GM12878 (cell line): ENCODE measurements at regions not wholly inside any gene's neighbourhood (a gene's known extent, or its start where the extent isn't known, plus 50 kb on each side); places are given as distances from the start of the nearest gene placed in this dataset.
A peak's percentile ranks its signal among the peaks of the same experiment; 100 is the strongest.

Experiments
- BACH1 ChIP-seq: fragments of 450-650 bp; IDR thresholded peaks from 2 replicates; pipeline ENCODE4 v1.6.1; 2017; ENCODE audit warnings: mild to moderate bottlenecking, borderline replicate concordance
- CTCF ChIP-seq, 3 experiments: IDR thresholded peaks in 2 of 3; conservative IDR thresholded peaks in 1 of 3; 2 replicates each; pipeline ENCODE4 v1.5.1; 2011; ENCODE audit warnings: low read depth in 3 of 3, low read length in 3 of 3, mild to moderate bottlenecking in 3 of 3, control low read depth in 2 of 3, moderate library complexity in 2 of 3, inconsistent platforms in 1 of 3, mixed read lengths in 1 of 3; ENCODE audit not compliant: control insufficient read depth in 2 of 3, insufficient read depth in 1 of 3; ENCODE audit errors: extremely low read depth in 1 of 3
- LARP7 ChIP-seq: fragments of 450-650 bp; IDR thresholded peaks from 2 replicates; pipeline ENCODE4 v1.6.1; 2017; ENCODE audit warnings: mild to moderate bottlenecking
- MYC ChIP-seq: IDR thresholded peaks from 2 replicates; pipeline ENCODE4 v1.6.1; 2011; ENCODE audit warnings: mild to moderate bottlenecking, low read length, moderate library complexity, inconsistent platforms; ENCODE audit not compliant: insufficient read depth, insufficient replicate concordance, insufficient read length, severe bottlenecking
- NFIC ChIP-seq: IDR thresholded peaks from 2 replicates; pipeline ENCODE4 v1.6.1; 2012; ENCODE audit warnings: low read depth, mild to moderate bottlenecking, inconsistent platforms, low read length, moderate library complexity
- RAD21 ChIP-seq: IDR thresholded peaks from 2 replicates; pipeline ENCODE4 v1.6.1; 2011; ENCODE audit warnings: mild to moderate bottlenecking, low read depth, low read length, moderate library complexity; ENCODE audit not compliant: insufficient read depth
- RELB ChIP-seq: fragments of 450-650 bp; IDR thresholded peaks from 2 replicates; pipeline ENCODE4 v1.6.1; 2017; ENCODE audit warnings: low read depth, mild to moderate bottlenecking, moderate library complexity
- REST ChIP-seq: IDR thresholded peaks from 2 replicates; pipeline ENCODE4 v1.6.1; 2012; ENCODE audit warnings: mild to moderate bottlenecking, low read depth, low read length
- SIX5 ChIP-seq: IDR thresholded peaks from 2 replicates; pipeline ENCODE4 v1.6.1; 2011; ENCODE audit warnings: mild to moderate bottlenecking, low read depth, low read length, moderate library complexity; ENCODE audit not compliant: severe bottlenecking
- SMC3 ChIP-seq: IDR thresholded peaks from 2 replicates; pipeline ENCODE4 v1.6.1; 2011; ENCODE audit warnings: low read length, improper control_type of control experiment, borderline replicate concordance

- TF ChIP-seq SIX5: no peak
- TF ChIP-seq RAD21: peak; percentile 65
- TF ChIP-seq CTCF (IDR thresholded peaks at IDR 0.05 in 2 of 3, conservative IDR thresholded peaks at IDR 0.05 in 1 of 3; ENCODE audit: control insufficient read depth in 2 of 3, extremely low read depth in 1 of 3, insufficient read depth in 1 of 3, low read depth in 3 of 3, low read length in 3 of 3): peak; percentile 52 to 55 (median 55)
- peak; percentile 38; the same call in 1 of the 2 replicates for TF ChIP-seq SMC3
- no peak for TF ChIP-seq BACH1
- TF ChIP-seq LARP7: no peak
- TF ChIP-seq NFIC: no peak
- TF ChIP-seq RELB: no peak
- TF ChIP-seq REST: no peak
- no peak for TF ChIP-seq MYC
These were observed 228.2 kb upstream of the TYRP1 start (continued) for GRCh38 chr9:12464910-12465512.
